ENCODE measurements at regions not wholly inside any gene's neighbourhood (a gene's known extent, or its start where the extent isn't known, plus 50 kb on each side); places are given as distances from the start of the nearest gene placed in this dataset.

GRCh38 chr1:59123081-59123681 lies 173.7 kb upstream of the FGGY start:
- TF ChIP-seq CTCF (IDR thresholded peaks at IDR 0.05) (no peak), POLR2A (IDR thresholded peaks at IDR 0.05) (no peak)
